Activated T-helper 2 cell treated with anti-CD3 and anti-CD28 coated beads, Interferon-gamma antibody, Interleukin-2, Interleukin-4, amounts not matched to agents 10 μg/mL and 5 μg/mL and 100 μg/mL, durations not matched to agents 14 hours and 24 hours and 36 hours (primary cell): ENCODE measurements at regions not wholly inside any gene's neighbourhood (a gene's known extent, or its start where the extent isn't known, plus 50 kb on each side); places are given as distances from the start of the nearest gene placed in this dataset.

Source experiments
- DNase-seq: peaks from one replicate; pipeline ENCODE4 v3.0.0; 2021; ENCODE audit warnings: low spot score
- H3K27ac Mint-ChIP-seq: one replicate; pipeline ENCODE4 v1.8.0; 2021; ENCODE audit warnings: mixed read lengths
- H3K27me3 Mint-ChIP-seq: one replicate; pipeline ENCODE4 v1.8.0; 2021; ENCODE audit warnings: low read depth, mixed read lengths
- H3K36me3 Mint-ChIP-seq: one replicate; pipeline ENCODE4 v1.8.0; 2021; ENCODE audit warnings: low read depth, mixed read lengths
- H3K4me1 Mint-ChIP-seq: one replicate; pipeline ENCODE4 v1.8.0; 2021; ENCODE audit warnings: low read depth, mixed read lengths
- H3K4me3 Mint-ChIP-seq: one replicate; pipeline ENCODE4 v1.8.0; 2021; ENCODE audit warnings: low read depth, mild to moderate bottlenecking, moderate library complexity, mixed read lengths
- H3K9me3 Mint-ChIP-seq: one replicate; pipeline ENCODE4 v1.8.0; 2021; ENCODE audit warnings: mixed read lengths
- intact Hi-C: fragments of 100-400 bp; cut with micrococcal nuclease; formaldehyde crosslinking; loops from one replicate; pipeline ENCODE4 v1.15.1; 2023

DNA sequence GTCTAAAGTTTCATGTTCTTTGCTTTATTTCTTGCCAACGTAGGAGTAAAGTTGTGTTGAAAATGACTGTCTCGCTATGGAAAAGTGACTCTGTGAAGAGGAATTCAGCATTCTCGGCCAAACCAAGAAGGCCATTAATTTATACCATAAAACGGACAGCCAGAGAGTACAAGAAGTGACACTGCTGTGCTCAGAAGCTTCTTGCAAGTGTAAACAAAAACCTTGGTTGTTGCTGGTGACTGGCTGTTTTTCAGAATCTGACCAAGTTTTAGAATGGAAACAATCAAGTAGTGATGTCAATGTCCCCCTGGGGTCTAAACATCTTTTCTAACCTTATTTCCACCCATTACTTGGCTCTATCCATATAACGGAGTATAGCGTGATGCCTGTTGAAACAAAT, 201.9 kb downstream of the INHBA start:
- Mint-ChIP-seq H3K9me3 (peaks cover 8% of the 10 kb centered on the region), H3K36me3 (no peaks in the 10 kb centered on the region), H3K4me1 (no peaks in the 10 kb centered on the region), H3K27ac (no peak overlapping the region), H3K27me3 (no peaks in the 10 kb centered on the region), H3K4me3 (no peak overlapping the region)
- intact Hi-C loops: no loop called here
- DNase-seq: no peak

DNA sequence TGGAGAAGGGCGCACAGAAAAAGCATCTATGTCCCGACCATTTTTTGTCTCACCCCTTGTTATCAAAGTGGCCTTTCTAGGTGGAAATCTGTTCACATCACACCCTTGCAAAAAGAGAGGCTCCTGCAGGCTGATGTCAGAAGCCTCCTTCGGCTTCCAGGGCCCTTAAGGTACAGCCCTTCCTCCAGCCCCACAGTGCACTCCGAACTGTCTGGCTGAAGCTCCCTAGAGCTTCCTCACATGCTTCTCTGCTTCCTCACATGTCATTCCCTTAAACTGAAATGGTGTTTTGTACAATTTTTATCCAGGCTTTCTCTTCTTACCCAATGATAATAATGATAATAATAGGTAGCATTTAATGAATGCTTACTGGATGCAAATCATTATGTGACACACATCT, 210.3 kb downstream of the INHBA start:
- intact Hi-C loops: no loop called here
- Mint-ChIP-seq H3K27me3 (no peaks in the 10 kb centered on the region), H3K4me3 (no peak overlapping the region), H3K27ac (no peak overlapping the region), H3K4me1 (no peaks in the 10 kb centered on the region), H3K36me3 (no peaks in the 10 kb centered on the region), H3K9me3 (peaks cover 3% of the 10 kb centered on the region)
- no peak for DNase-seq

DNA sequence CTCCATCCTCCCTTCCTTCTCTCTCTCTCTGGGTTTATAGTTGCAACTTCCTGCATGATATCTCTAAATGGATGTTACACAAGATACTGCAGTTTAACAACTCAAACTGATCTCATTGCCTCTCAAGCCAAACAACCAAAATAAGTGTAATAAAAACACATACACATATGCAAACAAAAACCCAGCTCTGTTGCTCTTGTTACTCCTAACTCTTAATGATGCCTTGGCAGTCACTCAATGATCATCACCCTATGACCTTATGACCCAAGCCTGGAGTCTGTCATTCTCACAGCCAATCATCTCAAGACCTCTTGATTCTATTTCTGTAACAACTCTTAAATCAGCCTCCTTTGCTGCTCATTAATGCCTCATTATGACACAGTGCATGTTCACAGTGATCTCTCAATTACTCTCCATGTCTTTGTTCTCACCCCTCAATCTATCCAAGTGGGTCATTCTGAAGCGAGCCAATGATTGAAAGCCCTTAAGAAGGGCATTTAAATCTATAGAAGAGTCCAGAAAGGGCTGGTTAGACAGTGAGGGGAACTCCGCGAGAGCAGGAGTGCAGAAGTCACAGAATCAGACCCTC, 210.9 kb downstream of the INHBA start:
- H3K4me3 Mint-ChIP-seq: no peak overlapping the region
- H3K9me3 Mint-ChIP-seq: peaks cover 2% of the 10 kb centered on the region
- no peaks in the 10 kb centered on the region for H3K27me3 Mint-ChIP-seq
- DNase-seq: no peak
- H3K36me3 Mint-ChIP-seq: no peaks in the 10 kb centered on the region
- intact Hi-C loops: no loop called here
- H3K27ac Mint-ChIP-seq: no peak overlapping the region
- no peaks in the 10 kb centered on the region for H3K4me1 Mint-ChIP-seq

DNA sequence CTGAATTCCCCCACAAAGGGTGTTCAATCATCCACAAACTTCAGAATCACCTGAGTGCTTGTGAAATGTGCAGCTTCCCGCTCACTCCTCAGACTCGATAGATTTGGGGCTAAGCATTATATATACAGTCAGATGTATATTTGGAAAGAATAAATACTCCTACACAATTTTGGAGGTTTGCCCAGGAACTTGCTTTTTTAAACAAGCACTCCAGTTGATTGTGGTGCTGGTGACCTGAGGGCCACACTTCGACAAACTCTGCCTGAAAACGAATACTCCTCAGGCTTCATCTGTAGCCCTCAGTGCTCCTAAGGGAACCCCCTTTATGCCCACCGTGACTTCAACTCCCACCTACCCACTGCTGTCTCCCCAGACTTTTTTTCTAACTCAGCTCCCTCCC, 211.6 kb downstream of the INHBA start:
- no peak overlapping the region for H3K27ac Mint-ChIP-seq
- H3K9me3 Mint-ChIP-seq: no peaks in the 10 kb centered on the region
- intact Hi-C loops: no loop called here
- no peak overlapping the region for H3K4me3 Mint-ChIP-seq
- DNase-seq: no peak
- no peaks in the 10 kb centered on the region for H3K36me3 Mint-ChIP-seq
- H3K27me3 Mint-ChIP-seq: no peaks in the 10 kb centered on the region
- no peaks in the 10 kb centered on the region for H3K4me1 Mint-ChIP-seq

DNA sequence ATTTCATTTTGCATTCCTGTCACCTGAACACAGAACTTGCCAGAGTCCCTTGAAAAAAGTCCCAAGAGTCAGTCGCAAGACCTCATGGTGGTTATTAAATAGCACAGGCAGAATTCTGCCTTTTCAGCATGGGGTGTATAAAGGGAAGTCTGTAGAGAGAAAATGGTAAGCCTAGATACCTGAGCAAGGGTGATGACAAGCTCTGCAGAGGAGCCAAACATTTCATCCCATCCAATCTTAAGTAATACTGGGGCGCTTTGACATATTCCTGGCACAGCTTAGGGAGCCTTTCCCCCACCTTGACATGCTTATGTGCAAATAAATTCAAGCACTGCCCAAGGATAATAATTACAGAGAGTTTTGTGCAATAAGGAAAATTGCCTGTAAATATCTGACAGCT, 213.0 kb downstream of the INHBA start:
- intact Hi-C loops: no loop called here
- no peak overlapping the region for H3K27ac Mint-ChIP-seq
- DNase-seq: no peak
- no peaks in the 10 kb centered on the region for H3K9me3 Mint-ChIP-seq
- no peaks in the 10 kb centered on the region for H3K27me3 Mint-ChIP-seq
- no peaks in the 10 kb centered on the region for H3K4me1 Mint-ChIP-seq
- H3K4me3 Mint-ChIP-seq: no peak overlapping the region
- no peaks in the 10 kb centered on the region for H3K36me3 Mint-ChIP-seq

DNA sequence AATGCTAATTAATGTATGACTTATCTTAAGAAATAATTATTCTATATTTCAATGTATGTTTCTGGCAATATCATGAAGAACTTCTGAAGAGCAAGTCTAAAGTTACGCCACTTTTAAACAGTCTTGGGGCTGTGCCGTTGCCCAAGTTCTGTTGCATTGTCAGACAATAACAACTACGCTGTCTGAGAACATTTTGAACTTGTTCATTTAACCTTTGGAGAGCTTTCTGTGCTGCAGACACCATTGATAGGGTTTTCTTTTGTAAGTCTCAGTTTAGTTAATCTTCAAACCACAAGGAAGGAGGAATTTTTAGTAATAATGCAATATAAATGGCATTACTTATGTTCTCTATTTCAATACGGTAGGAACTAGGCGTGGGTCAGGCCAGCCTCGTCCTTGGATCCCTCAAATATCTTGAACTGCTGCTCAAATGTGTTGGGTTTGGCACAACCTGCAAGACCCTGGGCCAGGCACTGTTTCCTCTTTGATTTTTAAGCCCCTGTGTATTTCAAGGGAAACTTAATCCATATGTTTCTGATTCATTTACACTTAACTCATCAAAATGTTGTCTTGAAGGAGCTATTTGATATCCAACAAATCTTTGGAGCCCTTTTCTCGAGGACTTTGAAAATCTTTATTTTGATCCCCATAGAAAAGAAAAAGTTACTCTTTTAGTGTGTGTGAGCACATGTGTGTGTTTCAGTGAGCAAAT, 215.5 kb downstream of the INHBA start:
- no peaks in the 10 kb centered on the region for H3K27me3 Mint-ChIP-seq
- H3K4me3 Mint-ChIP-seq: no peak overlapping the region
- DNase-seq: no peak
- no peak overlapping the region for H3K27ac Mint-ChIP-seq
- H3K4me1 Mint-ChIP-seq: no peaks in the 10 kb centered on the region
- H3K9me3 Mint-ChIP-seq: no peaks in the 10 kb centered on the region
- H3K36me3 Mint-ChIP-seq: no peaks in the 10 kb centered on the region
- intact Hi-C loops: no loop called here

DNA sequence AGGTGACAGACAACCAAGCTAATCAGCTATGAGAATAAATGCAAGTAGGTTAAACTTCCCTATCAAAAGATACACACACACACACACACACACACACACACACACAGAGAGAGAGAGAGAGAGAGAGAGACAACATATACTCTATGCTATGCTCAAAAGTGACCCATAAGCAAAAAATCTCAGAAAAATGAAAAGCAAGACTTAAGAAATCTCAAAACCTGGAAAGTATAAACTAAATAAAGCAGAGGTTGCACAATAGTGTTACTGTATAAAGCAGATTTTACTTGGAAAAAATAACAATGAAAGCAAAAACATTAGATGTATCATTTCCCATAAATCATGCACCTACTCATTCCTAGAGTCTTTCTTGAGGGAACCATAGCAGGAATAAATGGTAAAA, 221.5 kb downstream of the INHBA start:
- H3K27me3 Mint-ChIP-seq: no peaks in the 10 kb centered on the region
- H3K4me1 Mint-ChIP-seq: no peaks in the 10 kb centered on the region
- no peaks in the 10 kb centered on the region for H3K36me3 Mint-ChIP-seq
- DNase-seq: no peak
- peaks cover 4% of the 10 kb centered on the region for H3K9me3 Mint-ChIP-seq
- H3K4me3 Mint-ChIP-seq: no peak overlapping the region
- intact Hi-C loops: no loop called here
- H3K27ac Mint-ChIP-seq: no peak overlapping the region

DNA sequence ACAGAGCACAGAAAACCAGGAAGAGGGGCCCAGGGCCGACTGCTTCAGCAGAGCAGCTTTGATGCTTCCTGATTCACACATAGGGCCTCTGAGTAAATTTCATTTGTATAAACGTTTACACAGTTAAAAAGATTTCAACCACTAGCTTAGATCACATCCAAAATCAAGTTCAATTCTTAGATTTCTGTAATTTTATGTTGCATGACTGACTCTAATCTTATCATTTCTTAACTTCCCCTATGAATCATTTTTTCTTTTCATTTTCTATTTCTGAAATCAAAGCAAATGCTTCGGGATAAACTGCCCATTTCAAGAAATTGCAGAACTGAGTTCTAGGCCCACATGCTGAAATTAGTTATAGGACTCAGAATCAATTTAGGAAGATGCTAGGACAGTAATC, 224.7 kb downstream of the INHBA start:
- no peak overlapping the region for H3K4me3 Mint-ChIP-seq
- no peak overlapping the region for H3K27ac Mint-ChIP-seq
- intact Hi-C loops: no loop called here
- no peaks in the 10 kb centered on the region for H3K4me1 Mint-ChIP-seq
- H3K9me3 Mint-ChIP-seq: peaks cover 4% of the 10 kb centered on the region
- H3K27me3 Mint-ChIP-seq: no peaks in the 10 kb centered on the region
- no peaks in the 10 kb centered on the region for H3K36me3 Mint-ChIP-seq
- no peak for DNase-seq

DNA sequence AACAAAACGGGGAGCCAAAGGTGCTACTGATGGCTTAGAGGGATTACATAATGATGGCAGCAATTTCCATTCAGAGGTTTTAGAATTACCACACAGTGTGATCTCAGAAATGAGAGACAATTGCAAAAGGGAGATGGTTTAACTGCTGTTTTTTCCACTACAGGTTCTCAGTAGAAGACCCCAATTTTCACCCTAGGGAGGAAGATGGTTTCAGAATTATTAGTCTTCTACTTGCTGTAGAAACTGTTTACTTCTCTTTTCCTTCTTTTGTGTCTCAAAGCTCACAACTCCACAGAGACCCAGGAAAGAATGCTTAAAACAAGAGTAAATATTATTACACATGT, 226.5 kb downstream of the INHBA start:
- no peak for DNase-seq
- Mint-ChIP-seq H3K27ac (no peak overlapping the region), H3K9me3 (peaks cover 4% of the 10 kb centered on the region), H3K4me3 (no peak overlapping the region), H3K36me3 (no peaks in the 10 kb centered on the region), H3K4me1 (no peaks in the 10 kb centered on the region), H3K27me3 (no peaks in the 10 kb centered on the region)
- intact Hi-C loops: no loop called here

DNA sequence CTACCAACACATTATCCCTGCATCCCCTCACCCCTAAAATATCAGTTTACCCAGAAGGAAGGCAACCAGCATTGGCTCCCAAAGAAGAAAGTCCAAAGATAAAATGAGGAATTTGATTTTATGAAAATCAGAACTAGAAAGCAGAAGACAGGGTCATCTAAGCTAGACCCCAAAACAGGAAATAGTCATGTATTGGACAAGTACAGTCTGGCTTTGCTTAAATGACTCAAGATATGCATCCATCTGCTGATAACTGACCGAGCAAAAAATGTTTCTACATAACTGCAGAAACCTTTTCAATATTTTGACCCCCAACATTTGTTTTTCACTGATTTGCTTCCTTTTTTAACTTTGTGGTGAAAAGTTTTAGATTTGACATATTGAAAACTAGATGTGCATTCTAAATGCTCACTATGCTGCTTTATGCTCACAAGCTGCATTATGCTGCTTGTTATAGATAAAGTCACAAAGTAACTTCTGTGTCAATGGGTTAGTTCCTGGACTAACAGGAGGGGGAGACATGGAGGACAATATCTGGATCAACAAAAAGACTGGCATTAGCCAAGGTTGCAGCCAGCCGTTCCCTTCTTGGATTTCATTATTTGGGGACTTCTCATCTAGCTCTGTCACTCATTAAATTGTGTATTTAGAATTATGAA, 227.0 kb downstream of the INHBA start:
- H3K36me3 Mint-ChIP-seq: no peaks in the 10 kb centered on the region
- DNase-seq: no peak
- intact Hi-C loops: no loop called here

DNA sequence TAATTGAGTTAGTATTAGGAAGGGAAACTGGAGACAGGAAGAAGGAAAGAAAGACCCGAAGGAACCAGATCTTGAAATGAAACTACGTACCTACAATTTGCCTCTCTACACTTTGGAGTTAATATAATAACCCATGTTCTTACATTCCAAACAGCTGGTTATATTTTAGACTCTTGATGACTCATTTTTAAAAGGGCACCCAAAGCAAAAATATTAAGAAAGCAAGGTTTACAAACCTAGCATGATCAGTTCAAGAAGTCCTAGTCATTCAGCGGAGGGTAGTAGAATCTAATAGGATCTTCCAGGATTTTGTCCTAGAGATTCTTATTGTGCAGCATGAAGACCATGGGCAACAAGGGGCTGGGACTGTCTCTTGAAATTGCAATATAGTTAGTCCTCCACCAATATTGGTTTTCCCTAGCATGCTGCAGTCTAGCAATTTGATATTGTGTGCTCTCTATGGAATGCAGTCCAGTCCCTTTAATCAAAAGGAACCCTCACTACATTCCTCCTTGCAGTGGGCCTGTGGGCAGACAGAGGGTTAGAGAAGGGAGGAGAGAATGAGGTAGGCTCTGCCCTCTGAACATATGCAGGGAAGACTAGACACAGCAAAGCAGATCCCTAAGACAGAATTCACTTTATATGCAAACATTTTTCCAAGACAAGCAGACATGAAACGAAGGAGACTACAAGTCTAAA, 230.3 kb downstream of the INHBA start:
- Mint-ChIP-seq H3K27ac (no peak overlapping the region), H3K9me3 (peaks cover 4% of the 10 kb centered on the region), H3K4me3 (no peak overlapping the region), H3K4me1 (no peaks in the 10 kb centered on the region), H3K27me3 (no peaks in the 10 kb centered on the region), H3K36me3 (no peaks in the 10 kb centered on the region)
- no peak for DNase-seq
- intact Hi-C loops: no loop called here

More for the DNA sequence above, 227.0 kb downstream of the INHBA start:
- Mint-ChIP-seq H3K27ac (no peak overlapping the region), H3K4me1 (no peaks in the 10 kb centered on the region), H3K9me3 (peaks cover 8% of the 10 kb centered on the region), H3K27me3 (no peaks in the 10 kb centered on the region), H3K4me3 (no peak overlapping the region)

DNA sequence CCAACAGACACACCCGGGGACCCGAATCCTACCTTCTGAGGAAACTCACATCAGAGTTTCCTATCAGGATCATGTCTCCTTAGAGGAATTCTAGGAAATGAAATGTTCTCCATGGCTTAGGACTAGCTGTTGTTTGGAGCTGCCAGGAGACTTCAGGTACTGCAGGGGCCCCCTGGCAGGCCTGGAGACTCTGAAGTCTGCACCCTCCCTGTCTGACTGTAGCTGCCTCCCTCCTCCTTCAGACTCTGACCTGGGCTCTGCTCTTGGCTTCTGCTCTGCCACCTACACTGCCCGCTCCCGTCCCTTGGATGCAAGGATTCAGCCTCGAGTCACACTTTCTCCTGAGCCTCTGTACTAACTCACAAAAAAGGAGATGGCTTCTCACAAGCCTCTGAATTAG, 232.8 kb downstream of the INHBA start:
- no peak overlapping the region for H3K4me3 Mint-ChIP-seq
- H3K27ac Mint-ChIP-seq: no peak overlapping the region
- intact Hi-C loops: no loop called here
- no peaks in the 10 kb centered on the region for H3K27me3 Mint-ChIP-seq
- no peaks in the 10 kb centered on the region for H3K4me1 Mint-ChIP-seq
- peaks cover 4% of the 10 kb centered on the region for H3K9me3 Mint-ChIP-seq
- DNase-seq: no peak
- H3K36me3 Mint-ChIP-seq: no peaks in the 10 kb centered on the region

DNA sequence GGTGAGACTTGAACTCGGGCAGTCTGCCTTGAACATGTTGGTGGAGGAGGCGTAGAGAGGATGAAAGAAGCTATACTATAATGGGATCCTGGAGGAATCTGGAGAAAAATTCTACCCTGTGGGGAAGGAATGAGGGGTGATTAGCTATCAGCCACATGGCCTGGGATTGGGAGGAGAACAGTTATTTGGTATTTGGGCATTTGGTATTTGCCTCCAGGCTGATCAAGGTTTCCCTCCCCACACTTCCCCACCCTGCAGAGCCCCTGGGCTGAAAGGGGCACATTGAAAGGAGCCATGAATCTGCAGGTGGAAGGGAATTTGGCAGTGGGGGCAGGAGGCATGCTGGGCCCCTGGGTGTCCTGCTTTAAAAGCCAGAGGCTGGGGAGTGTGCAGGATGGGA, 235.3 kb downstream of the INHBA start:
- DNase-seq: no peak
- Mint-ChIP-seq H3K9me3 (peaks cover 4% of the 10 kb centered on the region), H3K4me1 (no peaks in the 10 kb centered on the region), H3K36me3 (no peaks in the 10 kb centered on the region), H3K27ac (no peak overlapping the region), H3K27me3 (no peaks in the 10 kb centered on the region), H3K4me3 (no peak overlapping the region)
- intact Hi-C loops: no loop called here
